ENCODE measurements at regions not wholly inside any gene's neighbourhood (a gene's known extent, or its start where the extent isn't known, plus 50 kb on each side); places are given as distances from the start of the nearest gene placed in this dataset.

- TF ChIP-seq CTCF (IDR thresholded peaks at IDR 0.05; ENCODE audit: low read depth, low read length) (no peak), POLR2A (IDR thresholded peaks at IDR 0.05; ENCODE audit: extremely low read depth, insufficient read length) (no peak)
Measured at GRCh38 chr10:22477334-22478287, 132.3 kb downstream of the SPAG6 start.
